ENCODE measurements at regions not wholly inside any gene's neighbourhood (a gene's known extent, or its start where the extent isn't known, plus 50 kb on each side); places are given as distances from the start of the nearest gene placed in this dataset.
"Not testable (repeated sequence)": the region's sequence is repeated elsewhere in the genome, so short reads cannot be mapped to it uniquely, and the experiment has no call there.

DNA sequence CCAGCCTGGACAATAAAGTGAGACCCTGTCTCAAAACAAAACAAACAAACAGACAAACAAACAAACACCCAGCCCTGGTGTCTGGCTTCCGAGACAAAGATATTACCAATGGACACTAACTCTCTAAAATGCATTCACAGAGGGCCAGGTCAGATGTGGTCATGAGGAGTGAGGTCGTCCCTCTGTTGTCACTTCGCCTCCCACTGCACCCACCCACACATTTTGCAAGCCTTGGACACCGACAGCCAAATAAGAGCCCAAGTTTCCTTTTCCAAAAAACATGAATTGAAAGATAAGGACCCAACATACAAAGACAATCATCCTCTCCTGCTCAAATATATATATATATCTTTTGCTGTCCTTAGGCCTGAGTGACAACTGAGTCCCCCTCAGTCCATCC lies 319.9 kb downstream of the TSN start:
- no peak for DNase-seq

DNA sequence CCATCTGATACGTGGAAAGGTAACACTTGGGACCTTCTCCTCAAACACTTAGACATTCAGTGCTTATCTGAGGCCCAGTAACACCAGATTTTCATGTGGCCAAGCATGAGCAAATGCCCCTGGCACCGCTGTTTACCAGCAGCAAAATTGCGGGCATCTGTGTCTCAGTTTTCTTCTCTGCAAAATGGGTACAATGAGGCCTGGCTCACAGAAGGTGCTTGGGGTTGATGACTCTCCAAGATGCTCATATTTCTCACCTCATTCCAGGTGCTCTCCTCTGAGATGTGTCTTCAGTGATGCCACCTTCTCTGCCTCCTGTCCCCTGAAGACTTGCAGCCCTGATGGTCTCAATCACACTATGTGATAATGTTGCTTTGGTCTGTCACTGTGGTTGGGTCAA lies 321.7 kb downstream of the TSN start:
- no peak for DNase-seq

DNA sequence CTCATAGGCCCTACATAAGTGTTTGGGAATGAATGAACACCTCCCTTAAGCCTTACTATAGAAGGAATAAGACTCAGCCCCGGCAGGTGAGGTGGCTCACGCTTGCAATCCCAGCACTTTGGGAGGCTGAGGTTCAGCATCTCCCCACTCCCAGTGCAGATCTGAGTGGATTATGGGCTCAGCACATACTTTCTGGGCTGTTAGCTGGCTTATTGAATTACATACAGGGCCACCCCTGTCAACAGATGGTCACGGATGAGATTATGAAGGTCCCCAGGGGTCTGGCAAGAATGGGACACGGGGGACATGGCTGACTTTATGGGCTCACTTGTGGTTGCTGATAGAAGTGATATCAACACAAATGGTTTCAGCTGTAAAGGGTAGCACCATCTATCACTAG lies 322.3 kb downstream of the TSN start:
- DNase-seq = no peak

DNA sequence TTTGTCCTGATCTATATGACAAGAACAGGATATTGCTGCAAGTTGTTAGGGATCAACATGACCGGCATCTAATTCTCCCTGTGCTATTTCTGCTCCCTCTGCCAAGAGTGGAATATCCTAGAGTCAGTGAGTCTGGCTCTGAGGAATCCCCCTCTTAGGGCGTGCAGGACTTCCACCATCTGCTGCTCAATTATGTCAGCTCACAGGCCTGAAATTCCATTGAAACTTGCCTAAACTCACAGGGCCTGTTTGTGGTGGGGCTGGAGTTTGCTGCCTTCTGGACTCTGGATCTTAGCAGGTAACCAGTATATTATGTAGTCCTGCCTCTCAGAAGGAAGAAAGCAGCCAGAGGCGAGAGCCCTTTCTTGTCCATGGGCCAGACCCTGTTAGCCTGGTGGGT lies 323.0 kb downstream of the TSN start:
- no peak for DNase-seq

DNA sequence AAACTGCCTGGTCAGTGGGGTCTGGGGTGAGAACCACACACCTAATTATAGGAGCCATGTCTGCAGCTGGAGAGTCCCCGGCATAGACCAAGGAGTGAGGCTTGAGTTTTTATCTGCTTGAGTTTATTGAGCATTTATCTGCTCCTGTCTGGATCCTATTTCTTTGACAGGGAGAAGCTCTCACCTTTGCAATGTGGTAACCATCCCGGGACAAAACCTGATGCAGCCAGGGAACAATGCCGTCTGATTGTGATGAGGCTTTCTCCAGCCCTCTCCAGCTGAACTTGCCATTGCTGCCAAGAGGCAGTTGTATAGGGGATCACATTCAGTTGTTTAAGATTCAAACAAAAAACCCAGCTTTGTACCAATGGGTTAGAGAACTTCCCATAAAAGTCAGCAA lies 324.4 kb downstream of the TSN start:
- DNase-seq = no peak

DNA sequence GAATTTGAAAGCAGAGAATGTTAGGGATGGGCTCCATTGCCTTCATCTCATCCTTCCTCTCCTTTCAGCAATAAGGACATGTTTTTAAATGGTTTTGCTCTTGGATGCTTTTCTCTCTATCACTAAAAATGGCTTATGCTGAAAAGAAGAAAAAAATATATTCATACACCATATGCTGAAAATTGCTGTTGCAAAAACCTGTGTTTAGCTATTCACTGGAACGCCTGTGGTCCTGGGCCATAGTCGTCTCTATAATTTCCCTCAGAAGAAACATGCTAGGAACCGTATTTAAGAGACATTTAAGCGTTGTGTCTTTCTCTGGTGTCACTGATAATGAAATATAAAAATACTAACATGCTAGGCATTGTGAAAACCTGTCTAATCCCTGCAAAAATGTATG lies 324.9 kb downstream of the TSN start:
- no peak for DNase-seq

DNA sequence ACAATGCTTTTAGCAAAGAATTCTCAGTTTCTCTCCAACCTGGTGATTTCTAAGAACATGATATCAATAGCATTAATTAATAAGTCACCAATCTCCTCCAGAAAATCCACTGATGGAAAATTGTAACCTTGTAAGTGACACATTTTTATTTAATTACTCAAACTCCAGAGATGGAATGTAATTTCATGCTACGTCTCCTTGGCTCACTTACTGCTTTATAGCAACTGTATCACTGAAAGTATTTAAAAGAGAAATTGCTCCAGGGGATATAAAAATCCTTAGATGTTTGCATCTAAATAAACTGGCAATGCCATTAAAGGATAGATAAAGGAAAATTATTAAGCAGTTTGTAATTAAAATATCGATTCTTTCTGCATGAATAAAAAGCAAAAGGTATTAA lies 325.4 kb downstream of the TSN start:
- no peak for DNase-seq

DNA sequence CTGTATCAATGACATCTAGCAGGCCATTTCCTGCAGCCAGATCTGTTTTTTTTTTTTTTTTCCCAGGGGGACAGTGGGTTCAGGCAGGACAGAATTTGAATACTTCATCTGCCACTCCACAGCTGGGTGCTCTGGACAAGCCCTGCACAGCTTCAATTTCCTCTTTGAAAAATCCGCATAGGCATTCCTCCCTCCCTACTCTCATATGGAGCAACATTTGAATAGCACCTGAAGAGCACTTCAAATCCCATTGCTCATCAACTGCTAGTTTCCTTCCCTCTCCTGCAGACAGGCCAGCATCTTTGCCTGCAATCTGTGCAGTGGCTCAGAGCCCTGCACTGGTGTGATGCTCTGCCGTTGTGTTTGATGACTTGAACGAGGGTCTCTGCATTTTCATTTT lies 326.3 kb downstream of the TSN start:
- no peak for DNase-seq

DNA sequence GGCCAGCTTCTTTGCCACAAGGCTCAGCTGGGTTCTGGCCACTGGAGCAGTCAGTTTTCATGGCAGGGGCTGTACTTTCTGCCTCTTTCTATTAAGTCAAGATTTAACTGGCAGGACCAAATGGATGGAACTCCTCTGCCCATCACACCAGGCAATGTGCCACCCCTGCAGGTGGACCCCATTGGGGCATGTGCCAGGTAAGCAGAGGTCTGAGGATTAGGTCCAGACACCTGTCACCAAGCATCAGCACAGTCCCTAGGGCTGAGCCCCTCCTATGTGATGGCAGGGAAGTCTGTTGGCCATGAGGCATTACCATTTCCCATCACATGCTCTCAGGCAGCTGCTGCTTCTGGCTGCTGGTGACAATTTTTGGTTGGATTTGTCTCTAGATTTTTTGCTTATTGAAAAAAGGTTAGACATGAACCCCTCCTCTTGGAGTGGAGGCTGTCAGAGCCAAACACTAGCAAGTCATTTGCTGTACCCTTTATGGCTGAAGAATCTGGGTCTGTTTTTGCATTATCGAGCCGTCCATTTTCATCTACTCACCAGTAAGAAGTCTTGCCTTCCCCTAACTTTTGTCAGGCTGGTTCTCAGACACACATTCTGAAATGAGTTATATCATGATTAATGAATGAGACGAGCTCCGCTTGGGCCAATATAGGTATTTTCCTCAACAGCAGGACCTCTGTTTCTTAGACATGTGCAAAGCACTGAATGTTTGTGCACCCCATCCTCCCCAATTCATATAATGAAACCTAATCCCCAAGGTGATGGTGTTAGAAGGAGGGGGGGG lies 328.0 kb downstream of the TSN start:
- DNase-seq = no peak

DNA sequence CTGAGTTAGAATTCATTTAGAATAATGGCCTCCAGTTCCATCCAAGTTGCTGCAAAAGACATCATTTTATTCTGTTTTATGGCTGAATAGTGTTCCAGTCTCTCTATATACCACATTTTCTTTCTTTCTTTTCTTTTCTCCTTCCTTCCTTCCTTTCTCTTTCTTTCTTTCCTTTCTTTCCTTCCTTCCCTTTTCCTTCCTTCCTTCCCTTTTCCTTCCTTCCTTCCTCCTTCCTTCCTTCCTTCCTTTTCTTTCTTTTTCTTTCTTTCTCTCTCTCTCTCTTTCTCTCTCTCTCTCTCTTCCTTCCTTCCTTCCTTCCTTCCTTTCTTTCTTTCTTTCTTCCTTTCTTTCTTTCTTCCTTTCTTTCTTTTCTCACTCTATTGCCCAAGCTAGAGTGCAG lies 330.2 kb downstream of the TSN start:
- not testable (repeated sequence) for DNase-seq

DNA sequence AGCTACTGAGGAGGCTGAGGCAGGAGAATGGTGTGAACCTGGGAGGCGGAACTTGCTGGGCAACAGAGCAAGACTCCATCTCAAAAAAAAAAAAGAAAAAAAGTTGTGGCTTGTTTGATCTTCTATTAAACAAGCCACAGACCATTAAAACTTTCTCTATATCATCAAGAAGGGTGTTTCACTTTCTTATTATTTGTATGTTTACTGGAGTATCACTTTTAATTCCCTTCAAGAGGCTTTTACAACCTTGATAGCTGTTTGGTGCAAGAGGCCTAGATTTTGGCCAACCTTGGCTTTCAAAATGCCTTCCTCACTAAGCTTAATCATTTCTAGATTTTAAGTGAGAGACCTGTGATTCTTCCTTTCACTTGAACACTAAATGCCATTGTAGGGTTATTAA lies 339.1 kb downstream of the TSN start:
- DNase-seq = no peak

DNA sequence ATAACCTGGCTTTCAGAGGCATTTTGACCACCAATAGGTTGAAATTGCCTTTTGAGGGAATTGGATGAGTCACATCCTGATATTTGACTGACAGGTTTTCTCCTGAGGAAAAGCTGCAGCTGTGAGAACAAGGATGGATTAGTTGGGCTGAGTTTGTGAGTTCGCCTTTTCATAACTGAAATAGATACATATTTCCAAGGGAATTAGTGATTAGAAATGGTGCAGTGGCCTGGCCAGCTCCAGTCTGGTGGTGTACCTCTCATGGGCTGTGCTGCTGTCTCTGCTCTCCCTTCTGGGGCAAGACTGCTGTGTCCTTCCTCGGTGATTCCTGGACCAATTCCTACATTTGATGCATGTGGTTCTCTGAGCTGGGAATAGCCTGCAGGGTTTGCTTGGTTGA lies 341.3 kb downstream of the TSN start:
- no peak for DNase-seq

DNA sequence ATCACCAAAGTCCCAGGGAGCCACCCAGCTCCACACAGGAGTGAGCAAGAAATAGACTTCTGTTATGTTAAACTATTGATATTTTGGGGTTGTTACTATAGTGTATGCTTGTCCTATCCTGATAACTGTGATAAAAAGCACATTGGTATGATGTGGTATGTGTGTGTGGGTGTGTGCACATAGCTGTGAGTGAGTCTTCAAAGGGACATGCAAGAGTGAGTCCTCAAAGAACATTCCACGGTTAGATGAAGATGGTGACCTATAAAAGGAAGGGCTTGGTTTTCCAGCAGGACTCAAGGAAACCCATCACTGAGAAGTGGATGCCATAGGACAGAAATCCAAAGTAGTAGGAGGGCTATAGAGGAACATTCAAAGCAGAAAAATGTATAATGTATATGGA lies 342.9 kb downstream of the TSN start:
- DNase-seq = no peak

DNA sequence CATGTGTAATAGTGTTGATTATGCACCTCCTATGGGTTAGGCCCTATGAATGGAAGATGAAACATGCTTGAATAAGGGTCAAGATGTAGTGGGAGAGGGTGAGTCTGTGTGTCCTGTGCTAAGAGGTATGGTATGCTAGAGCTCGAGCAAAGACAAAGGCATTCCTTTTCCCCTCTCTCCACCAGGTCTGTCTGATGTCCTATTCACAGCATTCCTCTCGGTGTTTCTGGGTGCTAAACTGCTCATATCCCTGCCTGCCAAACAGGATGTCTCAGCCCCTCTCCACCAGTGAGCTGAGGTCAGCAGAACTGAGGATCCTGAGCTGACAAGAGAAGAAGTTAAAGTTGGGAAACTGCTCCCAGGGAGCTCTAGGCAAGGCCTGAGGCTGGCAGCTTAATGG lies 344.9 kb downstream of the TSN start:
- no peak for DNase-seq

DNA sequence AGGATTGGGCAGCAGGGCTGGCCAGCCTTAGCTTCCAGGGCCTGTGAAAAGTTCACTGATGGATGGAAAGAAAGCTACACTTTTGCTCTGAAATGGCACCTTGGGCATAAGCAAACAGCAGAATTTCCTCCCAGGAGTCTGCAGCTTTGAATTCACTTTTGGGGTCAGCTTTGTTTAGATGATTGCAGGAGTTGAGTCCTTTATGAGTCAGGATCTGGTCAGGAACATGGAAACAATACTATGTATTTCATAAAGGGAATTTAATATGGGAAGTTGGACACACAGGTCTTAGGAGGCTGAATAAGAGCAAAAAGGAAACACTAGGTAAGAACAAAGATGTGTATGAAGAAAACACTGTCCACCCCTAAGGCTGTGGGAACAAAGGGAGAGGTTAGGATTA lies 345.3 kb downstream of the TSN start:
- DNase-seq = no peak

DNA sequence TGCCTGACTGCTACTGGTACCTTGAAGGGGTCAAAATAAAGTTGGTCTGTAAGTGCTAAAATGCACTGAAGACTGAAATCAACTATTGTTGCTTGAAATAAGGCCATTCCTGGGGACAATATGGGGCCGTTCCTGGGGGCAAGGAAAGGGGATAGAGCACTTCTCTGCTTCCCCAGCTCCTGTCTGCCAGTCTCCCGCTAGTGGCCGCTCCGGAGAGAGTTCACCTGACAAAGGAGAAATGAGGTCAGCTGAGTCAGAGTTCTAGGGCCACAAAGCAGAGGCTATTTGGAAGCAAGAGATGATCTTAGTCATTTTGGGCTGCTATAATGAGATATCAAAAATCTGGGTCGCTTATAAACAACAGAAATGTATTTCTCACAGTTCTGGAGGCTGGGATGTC lies 345.9 kb downstream of the TSN start:
- no peak for DNase-seq

DNA sequence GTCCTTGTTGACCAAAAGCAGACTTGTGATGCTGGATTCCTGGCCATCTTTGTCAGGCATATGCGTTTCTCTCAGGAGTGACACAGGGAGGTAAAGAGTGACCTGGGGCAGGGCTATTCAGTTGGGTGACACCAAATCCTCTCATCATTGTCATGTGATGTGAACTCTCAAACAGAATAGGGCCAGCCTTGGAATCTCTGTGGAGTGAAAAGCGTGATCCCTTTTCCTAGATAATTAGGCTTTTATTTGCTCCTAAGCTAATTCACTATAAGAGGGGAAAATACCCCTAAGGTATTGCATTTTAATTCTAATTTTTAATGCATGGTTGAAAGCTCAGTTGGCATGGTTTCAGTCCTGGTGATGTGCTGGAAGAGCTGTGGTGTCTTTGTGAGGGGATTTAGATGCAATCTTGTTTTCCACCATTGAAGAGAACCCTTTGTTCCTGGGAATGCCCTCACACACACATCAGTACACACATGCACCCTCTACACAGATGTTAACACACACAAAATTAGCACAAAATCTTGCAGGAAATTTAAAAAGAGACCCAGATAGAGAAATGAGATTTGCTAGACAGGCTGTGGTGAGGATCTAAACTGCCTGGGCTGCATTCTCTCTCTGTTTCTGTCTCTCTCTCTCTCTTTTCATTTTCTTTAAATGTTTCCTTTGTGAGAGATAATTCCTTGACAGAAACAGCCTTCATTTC lies 349.9 kb downstream of the TSN start:
- no peak for DNase-seq

DNA sequence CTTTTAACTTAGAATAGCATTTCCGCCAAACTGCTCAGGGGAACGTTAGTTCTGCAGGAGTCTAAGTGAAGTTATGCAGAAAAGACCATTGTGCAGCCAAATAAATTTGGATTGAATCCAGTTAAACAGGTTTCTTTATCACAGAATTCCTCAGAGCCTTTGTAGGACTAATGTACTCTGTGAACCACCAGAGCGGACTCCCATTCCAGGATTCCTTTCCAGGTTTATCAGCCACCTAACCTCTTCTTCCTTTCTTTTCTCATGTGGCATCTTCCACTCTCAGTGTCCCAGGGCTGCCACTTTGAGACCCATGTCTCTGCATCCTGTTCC lies 350.4 kb downstream of the TSN start:
- DNase-seq = no peak

DNA sequence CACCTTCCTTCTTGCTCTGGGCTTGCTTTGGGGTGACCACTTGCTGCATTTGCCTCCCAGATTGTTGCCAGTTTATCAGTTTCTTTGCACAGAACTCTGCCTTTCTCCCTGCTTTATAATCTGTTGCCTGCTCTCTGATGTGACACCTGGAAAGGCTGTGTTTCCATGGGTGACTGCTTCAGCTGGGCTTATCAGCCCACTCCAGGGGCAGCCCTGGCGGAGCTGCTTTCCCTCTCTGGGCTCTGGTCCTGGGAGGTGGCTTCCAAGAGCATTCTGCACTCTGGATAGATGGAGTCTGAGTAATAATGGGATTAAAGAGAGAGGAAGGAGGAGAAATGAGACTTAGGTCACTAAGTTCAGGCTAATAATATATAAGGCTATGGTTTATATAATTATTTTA lies 352.7 kb downstream of the TSN start:
- DNase-seq = no peak

DNA sequence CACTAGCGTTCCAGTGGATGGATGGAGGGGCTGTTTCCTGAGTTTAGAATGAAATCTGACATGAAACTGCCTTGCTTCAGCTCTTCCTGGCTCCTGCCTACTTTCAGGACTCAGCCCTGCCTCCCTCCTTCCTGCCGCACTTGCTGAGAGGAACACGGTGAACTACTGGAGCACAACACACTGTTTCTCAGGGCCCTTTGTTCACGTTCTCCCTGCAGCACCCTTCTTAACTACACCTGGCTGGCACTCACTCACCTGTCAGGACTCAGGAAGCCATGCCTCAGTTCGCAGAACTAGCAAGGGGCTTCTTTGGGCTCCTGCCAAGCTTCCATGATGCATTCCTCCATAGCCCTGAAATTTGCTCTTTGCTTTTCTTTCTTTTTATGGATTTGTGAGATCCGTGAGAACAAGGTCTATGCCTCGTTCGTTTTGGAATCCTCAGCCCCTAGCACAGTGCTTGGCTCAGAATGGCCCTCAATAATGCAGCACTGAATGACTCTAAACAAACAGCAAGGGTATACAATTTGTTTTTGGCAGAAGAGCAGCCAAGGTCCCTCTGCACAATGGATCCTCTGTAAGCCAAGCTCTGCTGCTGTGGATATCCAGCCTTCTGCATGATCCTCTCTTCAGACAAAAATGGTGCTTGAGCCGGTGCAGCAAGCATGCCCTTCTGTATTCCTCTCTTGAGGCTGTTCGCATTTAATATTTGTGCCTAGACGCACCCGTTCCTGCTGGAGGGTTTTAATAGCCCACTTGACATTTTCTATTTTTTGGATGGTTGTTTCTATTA lies 357.0 kb downstream of the TSN start:
- no peak for DNase-seq

DNA sequence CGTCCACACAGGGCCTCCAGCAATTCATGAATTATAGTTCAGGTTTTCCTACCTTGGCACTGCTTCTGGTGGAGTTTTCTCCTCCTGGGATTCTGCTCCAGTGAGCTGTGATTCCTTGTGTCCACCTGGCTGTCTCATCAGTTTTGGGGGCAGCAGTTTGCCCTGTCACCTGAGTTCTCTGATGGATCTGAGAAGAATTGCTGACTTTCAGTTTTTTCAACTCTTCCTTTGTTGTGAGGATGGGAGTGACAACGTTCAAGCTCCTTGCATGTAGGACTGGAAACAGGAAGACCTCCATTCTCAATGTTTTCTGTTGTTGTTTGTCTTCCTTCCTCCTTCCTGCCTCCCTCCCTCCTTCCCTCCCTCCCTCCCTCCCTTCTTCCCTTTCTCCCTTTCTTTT lies 359.0 kb downstream of the TSN start:
- no peak for DNase-seq

DNA sequence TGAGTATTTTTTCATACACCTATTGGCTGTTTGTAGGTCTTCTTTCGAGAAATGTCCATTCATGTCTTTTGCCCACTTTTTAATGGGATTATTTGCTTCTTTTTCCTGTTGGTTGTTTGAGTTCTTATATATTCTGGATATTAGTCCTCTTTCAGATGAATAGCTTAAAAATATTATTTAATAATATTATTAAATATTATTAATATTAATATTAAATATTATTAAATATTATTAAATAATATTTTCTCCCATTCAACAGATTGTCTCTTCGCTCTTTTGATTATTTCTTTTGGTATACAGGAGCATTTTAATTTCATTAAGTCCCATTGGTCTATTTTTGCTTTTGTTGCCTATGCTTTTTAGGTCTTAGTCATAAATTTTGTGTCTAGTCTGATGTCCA lies 361.9 kb downstream of the TSN start:
- no peak for DNase-seq

DNA sequence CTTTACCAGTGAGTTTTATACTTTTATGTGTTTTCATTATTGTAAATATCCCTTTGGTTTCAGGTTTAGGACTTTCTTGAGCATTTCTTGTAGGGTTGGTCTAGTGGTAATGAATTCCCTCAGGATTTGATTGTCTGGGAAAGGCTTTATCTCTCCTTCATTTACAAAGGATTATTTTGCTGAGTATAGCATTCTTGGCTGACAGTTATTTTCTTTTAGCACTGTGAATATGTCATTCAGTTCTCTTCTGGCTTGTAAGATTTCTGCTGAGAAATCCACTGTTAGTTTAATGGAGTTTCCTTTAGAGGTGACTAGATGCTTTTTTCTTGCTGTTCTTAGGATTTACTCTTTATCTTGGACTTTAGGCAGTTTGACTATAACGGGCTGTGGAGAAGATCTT lies 373.9 kb downstream of the TSN start:
- DNase-seq = no peak

DNA sequence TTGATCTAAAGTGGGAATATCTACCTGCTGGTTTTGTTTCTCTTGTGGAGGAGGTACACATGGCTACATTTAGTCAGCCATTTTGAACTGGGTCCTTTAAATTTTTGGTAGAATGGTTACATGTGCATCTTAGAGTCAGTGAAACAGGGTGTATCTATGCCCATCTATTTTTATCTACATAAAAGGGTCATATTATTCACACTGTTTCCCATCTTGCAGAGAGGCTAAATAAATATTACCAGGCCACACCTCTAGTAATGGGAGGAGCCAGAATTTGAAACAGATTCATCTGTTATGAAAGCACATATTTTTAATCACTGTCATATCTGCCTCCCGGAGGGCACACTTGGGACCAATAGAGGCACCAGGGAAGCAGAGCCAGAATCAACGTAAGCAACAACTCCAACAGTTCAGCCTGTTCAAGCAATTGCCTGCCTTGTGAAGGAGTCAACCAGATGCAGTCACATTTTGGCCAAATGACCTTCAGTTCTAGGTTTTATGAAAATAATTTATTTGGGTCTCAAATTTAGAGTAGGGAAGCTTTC lies 376.8 kb downstream of the TSN start:
- no peak for DNase-seq
